WI38 (cell line): ENCODE measurements at regions not wholly inside any gene's neighbourhood (a gene's known extent, or its start where the extent isn't known, plus 50 kb on each side); places are given as distances from the start of the nearest gene placed in this dataset.
"Not testable (repeated sequence)": the region's sequence is repeated elsewhere in the genome, so short reads cannot be mapped to it uniquely, and the experiment has no call there.

Experiments
- H3K4me3 ChIP-seq: 2 replicates; pipeline ENCODE4 v1.5.1; 2011; ENCODE audit warnings: low read depth, mild to moderate bottlenecking, control low read depth, low read length
- CTCF ChIP-seq: IDR thresholded peaks from 2 replicates; pipeline ENCODE4 v1.5.1; 2012; ENCODE audit warnings: low read depth, mild to moderate bottlenecking, control low read depth, low read length

DNA sequence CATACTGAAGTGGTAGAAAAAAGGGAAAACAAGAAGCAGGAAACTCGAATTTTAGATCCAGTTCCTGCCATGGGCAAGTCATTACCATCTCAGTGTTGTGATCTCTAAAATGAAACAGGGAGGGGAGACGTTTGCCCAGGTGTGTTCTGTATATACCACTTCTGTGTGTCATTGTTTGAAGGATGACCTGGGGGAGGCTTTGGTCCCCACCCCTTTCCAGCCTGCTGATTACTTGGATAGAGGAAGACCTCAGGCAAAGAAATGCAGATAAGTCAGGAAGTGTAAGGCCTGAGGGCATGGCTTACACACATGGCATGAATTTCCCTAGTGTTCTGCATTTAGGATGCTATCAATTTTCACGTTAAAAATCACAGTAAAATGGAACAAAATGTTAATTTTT lies 205.2 kb upstream of the CXCR4 start:
- TF ChIP-seq CTCF = no peak
- H3K4me3 ChIP-seq = no peak overlapping the region

GRCh38 chr2:136322428-136322827 lies 204.5 kb upstream of the CXCR4 start:
- no peak overlapping the region for H3K4me3 ChIP-seq
- no peak for TF ChIP-seq CTCF

DNA sequence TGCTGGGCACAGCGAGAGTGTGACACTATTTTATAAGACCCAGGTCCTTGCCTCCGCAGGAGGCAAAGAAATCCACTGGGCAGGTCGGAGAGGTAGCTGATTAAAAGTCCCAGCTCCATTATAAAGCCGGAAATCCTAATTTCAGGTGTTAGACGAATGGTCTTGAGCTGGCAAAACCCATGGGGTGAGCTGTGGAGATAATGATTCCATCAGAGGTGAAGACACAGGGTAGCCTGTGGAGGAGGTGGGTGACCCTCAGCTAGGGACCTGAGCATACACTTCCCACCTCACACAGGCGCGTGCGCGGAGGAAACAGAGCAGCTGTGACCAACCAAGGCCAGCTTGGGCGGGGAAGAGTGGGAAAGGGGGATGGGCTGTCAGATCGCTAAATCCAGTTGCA lies 201.7 kb upstream of the CXCR4 start:
- no peak overlapping the region for H3K4me3 ChIP-seq
- TF ChIP-seq CTCF = no peak

GRCh38 chr2:136319237-136319636 lies 201.3 kb upstream of the CXCR4 start:
- no peak for TF ChIP-seq CTCF
- no peak overlapping the region for H3K4me3 ChIP-seq

- TF ChIP-seq CTCF = no peak
- no peak overlapping the region for H3K4me3 ChIP-seq
Measured at GRCh38 chr2:136314240-136314639, 196.3 kb upstream of the CXCR4 start.

GRCh38 chr2:136312568-136312967 lies 194.6 kb upstream of the CXCR4 start:
- not testable (repeated sequence) for H3K4me3 ChIP-seq

DNA sequence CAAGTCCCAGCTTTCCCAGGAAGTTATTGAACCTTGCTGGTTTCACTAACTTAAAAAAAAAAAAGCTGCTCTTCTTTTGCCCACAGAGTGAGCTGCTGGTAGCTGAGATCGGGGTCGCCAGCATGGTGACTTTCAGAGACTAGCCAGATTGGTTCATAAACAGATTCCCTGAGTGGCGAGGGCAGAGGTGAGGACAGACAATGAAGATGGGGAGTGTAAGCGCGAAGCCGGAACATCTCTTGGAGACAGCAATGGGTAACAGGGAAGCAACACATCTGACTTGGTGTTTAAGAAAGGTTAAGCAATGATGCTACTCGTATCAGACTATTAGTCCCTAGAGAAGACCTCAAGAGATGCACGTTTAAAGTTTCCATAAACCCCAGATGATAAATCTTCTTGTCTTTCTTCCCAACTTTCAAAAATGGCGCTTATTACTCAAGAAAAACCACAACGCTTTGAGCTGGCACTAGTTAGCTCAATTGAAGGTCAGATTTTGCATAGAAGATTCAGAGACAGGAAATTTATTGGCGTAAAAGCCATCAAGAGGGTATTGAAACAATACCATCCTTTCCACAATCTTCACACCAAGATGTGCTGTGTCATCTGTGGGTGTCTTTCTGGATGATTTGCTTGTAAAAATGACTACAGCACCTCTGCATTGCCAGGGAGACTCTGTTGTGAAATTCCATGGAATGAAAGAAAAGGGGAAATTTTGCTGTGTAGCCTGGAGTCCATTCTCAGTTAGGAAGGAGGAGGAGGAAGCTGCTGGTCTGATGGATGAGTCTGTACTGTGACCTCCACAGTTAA lies 193.1 kb upstream of the CXCR4 start:
- no peak overlapping the region for H3K4me3 ChIP-seq
- TF ChIP-seq CTCF = no peak

DNA sequence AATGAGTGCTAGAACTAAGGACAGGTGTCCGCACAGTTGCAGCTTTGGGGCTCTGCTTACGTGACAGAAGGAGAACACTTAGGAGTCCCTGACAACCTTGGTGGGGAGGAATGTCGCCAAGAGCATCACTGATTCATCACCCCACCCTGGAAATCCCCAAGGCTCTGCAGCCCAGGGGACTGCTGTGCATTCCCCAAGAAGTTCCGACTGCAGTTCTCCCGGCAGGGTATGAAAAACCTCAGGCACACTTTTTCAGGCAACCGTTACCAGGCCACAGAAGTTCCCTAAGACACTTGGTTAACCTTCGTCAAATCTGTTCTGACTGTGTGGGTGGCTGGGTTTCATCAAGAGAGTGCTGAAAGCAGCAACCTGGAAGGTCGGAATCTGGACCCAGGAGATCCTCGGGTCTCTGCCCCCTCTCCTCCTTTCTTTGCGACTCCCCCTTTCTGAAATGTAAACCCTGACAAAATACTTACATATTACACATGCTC lies 192.1 kb upstream of the CXCR4 start:
- TF ChIP-seq CTCF = no peak
- no peak overlapping the region for H3K4me3 ChIP-seq
